ENCODE measurements at regions not wholly inside any gene's neighbourhood (a gene's known extent, or its start where the extent isn't known, plus 50 kb on each side); places are given as distances from the start of the nearest gene placed in this dataset.

GRCh38 chr2:12819103-12819475 is 102.4 kb downstream of the TRIB2 start (continued):
- TF ChIP-seq EZH2phosphoT487 (IDR thresholded peaks at IDR 0.05; ENCODE audit: unreplicated experiment) (no peak), STAT1 (IDR thresholded peaks at IDR 0.05; ENCODE audit: unreplicated experiment) (no peak), JUNB (IDR thresholded peaks at IDR 0.05; ENCODE audit: unreplicated experiment) (no peak), REST (IDR thresholded peaks at IDR 0.05; ENCODE audit: unreplicated experiment) (no peak), EZH2 (IDR thresholded peaks at IDR 0.05; ENCODE audit: low read depth, unreplicated experiment) (no peak), POLR2AphosphoS5 (IDR thresholded peaks at IDR 0.05; ENCODE audit: low read depth) (no peak), CREB1 (CRISPR knock-in tag; IDR thresholded peaks at IDR 0.05; ENCODE audit: low read depth) (no peak), NANOG (IDR thresholded peaks at IDR 0.05; ENCODE audit: borderline replicate concordance) (no peak)

GRCh38 chr2:12819721-12820120 is 103.0 kb downstream of the TRIB2 start:
- no peaks in the 10 kb centered on the region for H3K27me3 ChIP-seq (ENCODE audit: insufficient read depth)
- Mint-ChIP-seq H3K36me3 (ENCODE audit: low read depth) (no peaks in the 10 kb centered on the region), H3K27me3 (ENCODE audit: insufficient read depth, low read depth, poor library complexity) (peaks cover 6% of the 10 kb centered on the region), H3K4me1 (peaks cover 15% of the 10 kb centered on the region), H3K4me3 (no peak overlapping the region), H3K9me3 (no peaks in the 10 kb centered on the region), H3K27ac (no peak overlapping the region)
- DNase-seq (ENCODE audit: low spot score) = no peak
- no peaks in the 10 kb centered on the region for H3F3A ChIP-seq (replicated peaks; ENCODE audit: low read depth)
- H4K20me1 ChIP-seq (replicated peaks; ENCODE audit: insufficient read depth) = no peaks in the 10 kb centered on the region
- no peaks in the 10 kb centered on the region for H3K36me3 ChIP-seq (ENCODE audit: insufficient read depth)
- H3K4me1 ChIP-seq (ENCODE audit: insufficient read depth) = 0 out of 2 replicates have a peak, but pooled peaks cover 4% of the 10 kb centered on the region
- ATAC-seq = no peak
- peaks cover 17% of the 10 kb centered on the region for H3K9me2 ChIP-seq (ENCODE audit: insufficient read depth)
- no peak overlapping the region for H3K4me3 ChIP-seq
- H2AFZ ChIP-seq = no peak overlapping the region
- H3K4me2 ChIP-seq = no peak overlapping the region
- H3K79me2 ChIP-seq (replicated peaks; ENCODE audit: insufficient read depth) = no peaks in the 10 kb centered on the region
- no peak overlapping the region for H3K27ac ChIP-seq (ENCODE audit: low read depth)
- TF ChIP-seq ZNF462 (CRISPR knock-in tag; IDR thresholded peaks at IDR 0.05) = no peak
- TF ChIP-seq POLR2AphosphoS5 (IDR thresholded peaks at IDR 0.05; ENCODE audit: low read depth) = no peak
- no peak for TF ChIP-seq CREB1 (CRISPR knock-in tag; IDR thresholded peaks at IDR 0.05; ENCODE audit: low read depth)
- no peak for TF ChIP-seq JUNB (IDR thresholded peaks at IDR 0.05; ENCODE audit: unreplicated experiment)
- TF ChIP-seq NANOG (IDR thresholded peaks at IDR 0.05; ENCODE audit: borderline replicate concordance) = no peak
- no peak for TF ChIP-seq REST (IDR thresholded peaks at IDR 0.05; ENCODE audit: unreplicated experiment)
- no peak for TF ChIP-seq ETS1 (IDR thresholded peaks at IDR 0.05)
